ENCODE measurements at regions not wholly inside any gene's neighbourhood (a gene's known extent, or its start where the extent isn't known, plus 50 kb on each side); places are given as distances from the start of the nearest gene placed in this dataset.
"Not testable (repeated sequence)": the region's sequence is repeated elsewhere in the genome, so short reads cannot be mapped to it uniquely, and the experiment has no call there.

GRCh38 chr5:71924325-71924724 is 182.9 kb upstream of the MAP1B start:
- no peak overlapping the region for H3K4me3 ChIP-seq
- intact Hi-C loops (cut with DNase I) = no loop called here
- TF ChIP-seq CTCF (IDR thresholded peaks at IDR 0.05) = no peak
- ATAC-seq (no peak), DNase-seq (no peak)
- no peak overlapping the region for H3K27ac ChIP-seq
- H3K4me1 ChIP-seq = peaks cover 0 to 2% of the 10 kb centered on the region in 2 donors
- no peaks in the 10 kb centered on the region for H3K27me3 ChIP-seq
- no peaks in the 10 kb centered on the region for H3K36me3 ChIP-seq
- peaks cover 0 to 7% of the 10 kb centered on the region in 2 donors for H3K9me3 ChIP-seq

GRCh38 chr5:71924980-71925379 is 182.3 kb upstream of the MAP1B start:
- no peak overlapping the region for H3K4me3 ChIP-seq
- H3K36me3 ChIP-seq = no peaks in the 10 kb centered on the region
- intact Hi-C loops (cut with DNase I) = no loop called here
- TF ChIP-seq CTCF (IDR thresholded peaks at IDR 0.05) = no peak
- peaks cover 0 to 2% of the 10 kb centered on the region in 2 donors for H3K4me1 ChIP-seq
- no peaks in the 10 kb centered on the region for H3K27me3 ChIP-seq
- DNase-seq = peak in 1 of 4 donors; percentile 42
- no peak overlapping the region for H3K27ac ChIP-seq
- peak; percentile 89 for ATAC-seq
- H3K9me3 ChIP-seq = peaks cover 0 to 7% of the 10 kb centered on the region in 2 donors

GRCh38 chr5:71925608-71926091 is 181.6 kb upstream of the MAP1B start:
- Histone ChIP-seq H3K27ac (no peak overlapping the region), H3K4me3 (no peak overlapping the region), H3K27me3 (no peaks in the 10 kb centered on the region), H3K9me3 (peaks cover 0 to 7% of the 10 kb centered on the region in 2 donors), H3K36me3 (no peaks in the 10 kb centered on the region), H3K4me1 (peaks cover 0 to 2% of the 10 kb centered on the region in 2 donors)
- peak in 1 of 4 donors; percentile 36 for DNase-seq
- peak; percentile 26 for ATAC-seq
- no peak for TF ChIP-seq CTCF (IDR thresholded peaks at IDR 0.05)
- intact Hi-C loops (cut with DNase I) = no loop called here

- no peak for ATAC-seq
- H3K36me3 ChIP-seq = no peaks in the 10 kb centered on the region
- H3K27ac ChIP-seq = no peak overlapping the region
- no peaks in the 10 kb centered on the region for H3K27me3 ChIP-seq
- intact Hi-C loops (cut with DNase I) = no loop called here
- DNase-seq = no peak
- H3K4me3 ChIP-seq = no peak overlapping the region
- TF ChIP-seq CTCF (IDR thresholded peaks at IDR 0.05) = no peak
- peaks cover 0 to 7% of the 10 kb centered on the region in 2 donors for H3K9me3 ChIP-seq
- peaks cover 0 to 5% of the 10 kb centered on the region in 2 donors for H3K4me1 ChIP-seq
These were observed 178.3 kb upstream of the MAP1B start for GRCh38 chr5:71929003-71929402.

- H3K27me3 ChIP-seq; H3K36me3 ChIP-seq; H3K4me3 ChIP-seq; H3K9me3 ChIP-seq; intact Hi-C loops (cut with DNase I); DNase-seq; H3K27ac ChIP-seq; ATAC-seq; H3K4me1 ChIP-seq: not testable (repeated sequence)
These were observed 176.7 kb upstream of the MAP1B start for GRCh38 chr5:71930554-71930953.

DNA sequence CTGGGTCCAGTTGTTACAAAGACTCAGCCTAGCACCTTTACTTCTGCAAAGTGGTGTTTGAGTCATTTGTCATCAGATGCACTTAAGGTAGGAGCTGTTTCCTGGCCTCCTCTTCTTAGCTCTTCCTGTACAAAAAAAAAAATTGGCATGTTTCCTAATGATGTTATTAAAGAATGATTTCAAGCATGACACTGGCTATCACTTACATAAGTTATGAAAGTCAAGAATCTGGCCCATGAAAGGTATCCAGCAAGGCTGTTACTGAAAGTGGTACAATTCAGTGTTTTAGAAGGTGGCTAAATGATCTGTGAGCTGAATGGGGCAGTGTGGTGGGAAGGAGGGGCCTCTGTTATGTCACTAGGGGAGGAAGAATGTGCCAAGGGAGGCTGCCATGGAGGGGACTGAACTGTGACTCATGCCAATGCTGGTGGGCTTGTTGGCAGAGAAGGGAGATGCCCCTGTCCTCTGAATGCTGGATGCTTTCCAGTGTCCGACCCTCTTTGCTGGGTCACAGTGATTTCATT is 175.1 kb upstream of the MAP1B start:
- peak; percentile 45 for ATAC-seq
- H3K36me3 ChIP-seq = no peaks in the 10 kb centered on the region
- no peak overlapping the region for H3K4me3 ChIP-seq
- H3K27me3 ChIP-seq = no peaks in the 10 kb centered on the region
- H3K27ac ChIP-seq = peak overlapping the region in 1 of 2 donors; percentile 19
- no peak for TF ChIP-seq CTCF (IDR thresholded peaks at IDR 0.05)
- intact Hi-C loops (cut with DNase I) = no loop called here
- H3K9me3 ChIP-seq = peaks cover 0 to 4% of the 10 kb centered on the region in 2 donors
- no peak for DNase-seq
- H3K4me1 ChIP-seq = peaks cover 0 to 3% of the 10 kb centered on the region in 2 donors

Data from left lung (tissue), 4 donors.